K562 (cell line): ENCODE measurements at regions not wholly inside any gene's neighbourhood (a gene's known extent, or its start where the extent isn't known, plus 50 kb on each side); places are given as distances from the start of the nearest gene placed in this dataset.

Experiments
- CREM ChIP-seq: IDR thresholded peaks from 2 replicates; pipeline ENCODE4 v1.6.1; 2014; ENCODE audit warnings: antibody characterized with exemption, low read depth
- CSDE1 ChIP-seq, 2 experiments: fragments of 450-650 bp; IDR thresholded peaks; 2 replicates each; pipeline ENCODE4 v1.6.1; 2016; ENCODE audit warnings: mild to moderate bottlenecking in 1 of 2
- EP300 ChIP-seq: IDR thresholded peaks from 2 replicates; pipeline ENCODE4 v1.6.1; 2012; ENCODE audit warnings: low read length, improper control_type of control experiment
- GATA2 ChIP-seq: sonication (generic); formaldehyde crosslinking; IDR thresholded peaks from 2 replicates; pipeline ENCODE4 v1.4.0; 2020; ENCODE audit warnings: mild to moderate bottlenecking, missing genetic modification reagents
- POLR2H ChIP-seq: IDR thresholded peaks from 2 replicates; pipeline ENCODE4 v1.6.1; 2016; ENCODE audit warnings: missing genetic modification characterization, low read depth, mild to moderate bottlenecking, control low read depth, missing compliant biosample characterization, moderate library complexity
- TFAM ChIP-seq: fragments of 250-450 bp; sonication (Bioruptor Pico); conservative IDR thresholded peaks from 2 replicates; pipeline ENCODE4 v1.5.0; 2021; ENCODE audit warnings: mild to moderate bottlenecking, moderate library complexity
- ZNF140 ChIP-seq: fragments of 250-450 bp; sonication (Bioruptor Pico); IDR thresholded peaks from 2 replicates; pipeline ENCODE4 v1.8.0; 2021; ENCODE audit warnings: moderate library complexity, mild to moderate bottlenecking, inconsistent platforms
- TF ChIP-seq, protein P1 (sequence below), 2 experiments: fragments of 450-650 bp; IDR thresholded peaks; 2 replicates each; pipeline ENCODE4 v1.6.1; 2016; ENCODE audit warnings: mild to moderate bottlenecking in 2 of 2, borderline replicate concordance in 1 of 2, low read depth in 1 of 2, moderate library complexity in 1 of 2
- TF ChIP-seq, protein P2 (sequence below): fragments of 450-650 bp; IDR thresholded peaks from 2 replicates; pipeline ENCODE4 v1.6.1; 2016
- TF ChIP-seq, protein P3 (sequence below): fragments of 250-450 bp; sonication (Bioruptor Pico); IDR thresholded peaks from 2 replicates; pipeline ENCODE4 v1.4.0; 2020; ENCODE audit warnings: mild to moderate bottlenecking
- TF ChIP-seq, protein P4 (sequence below): IDR thresholded peaks from 2 replicates; pipeline ENCODE4 v1.6.1; 2016; ENCODE audit warnings: missing genetic modification characterization, missing compliant biosample characterization
- TF ChIP-seq, protein P5 (sequence below): fragments of 250-450 bp; sonication (Bioruptor Pico); IDR thresholded peaks from 2 replicates; pipeline ENCODE4 v1.8.0; 2021; ENCODE audit warnings: mild to moderate bottlenecking, moderate library complexity

DNA sequence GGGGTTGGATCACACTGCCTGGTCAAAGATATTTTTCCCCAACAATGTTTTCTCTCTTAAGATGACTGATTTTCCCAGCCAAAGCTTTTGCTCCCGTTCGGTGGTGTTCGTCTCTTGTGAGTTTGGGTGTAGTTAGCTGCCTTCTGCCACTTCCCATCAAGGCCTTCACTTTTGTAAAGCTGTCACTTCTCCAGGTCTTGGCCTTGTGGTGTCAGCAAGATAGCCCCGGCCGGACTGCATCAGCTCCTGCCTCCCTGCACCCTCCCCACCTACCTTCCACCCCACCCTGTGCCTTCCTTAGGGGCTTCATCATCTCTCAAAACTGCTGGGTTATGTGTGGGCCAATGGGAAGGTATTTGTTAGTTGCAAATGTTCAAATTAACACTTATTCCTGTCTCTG is 228.9 kb downstream of the BCL11A start (continued):
- TF ChIP-seq, protein P1, sequence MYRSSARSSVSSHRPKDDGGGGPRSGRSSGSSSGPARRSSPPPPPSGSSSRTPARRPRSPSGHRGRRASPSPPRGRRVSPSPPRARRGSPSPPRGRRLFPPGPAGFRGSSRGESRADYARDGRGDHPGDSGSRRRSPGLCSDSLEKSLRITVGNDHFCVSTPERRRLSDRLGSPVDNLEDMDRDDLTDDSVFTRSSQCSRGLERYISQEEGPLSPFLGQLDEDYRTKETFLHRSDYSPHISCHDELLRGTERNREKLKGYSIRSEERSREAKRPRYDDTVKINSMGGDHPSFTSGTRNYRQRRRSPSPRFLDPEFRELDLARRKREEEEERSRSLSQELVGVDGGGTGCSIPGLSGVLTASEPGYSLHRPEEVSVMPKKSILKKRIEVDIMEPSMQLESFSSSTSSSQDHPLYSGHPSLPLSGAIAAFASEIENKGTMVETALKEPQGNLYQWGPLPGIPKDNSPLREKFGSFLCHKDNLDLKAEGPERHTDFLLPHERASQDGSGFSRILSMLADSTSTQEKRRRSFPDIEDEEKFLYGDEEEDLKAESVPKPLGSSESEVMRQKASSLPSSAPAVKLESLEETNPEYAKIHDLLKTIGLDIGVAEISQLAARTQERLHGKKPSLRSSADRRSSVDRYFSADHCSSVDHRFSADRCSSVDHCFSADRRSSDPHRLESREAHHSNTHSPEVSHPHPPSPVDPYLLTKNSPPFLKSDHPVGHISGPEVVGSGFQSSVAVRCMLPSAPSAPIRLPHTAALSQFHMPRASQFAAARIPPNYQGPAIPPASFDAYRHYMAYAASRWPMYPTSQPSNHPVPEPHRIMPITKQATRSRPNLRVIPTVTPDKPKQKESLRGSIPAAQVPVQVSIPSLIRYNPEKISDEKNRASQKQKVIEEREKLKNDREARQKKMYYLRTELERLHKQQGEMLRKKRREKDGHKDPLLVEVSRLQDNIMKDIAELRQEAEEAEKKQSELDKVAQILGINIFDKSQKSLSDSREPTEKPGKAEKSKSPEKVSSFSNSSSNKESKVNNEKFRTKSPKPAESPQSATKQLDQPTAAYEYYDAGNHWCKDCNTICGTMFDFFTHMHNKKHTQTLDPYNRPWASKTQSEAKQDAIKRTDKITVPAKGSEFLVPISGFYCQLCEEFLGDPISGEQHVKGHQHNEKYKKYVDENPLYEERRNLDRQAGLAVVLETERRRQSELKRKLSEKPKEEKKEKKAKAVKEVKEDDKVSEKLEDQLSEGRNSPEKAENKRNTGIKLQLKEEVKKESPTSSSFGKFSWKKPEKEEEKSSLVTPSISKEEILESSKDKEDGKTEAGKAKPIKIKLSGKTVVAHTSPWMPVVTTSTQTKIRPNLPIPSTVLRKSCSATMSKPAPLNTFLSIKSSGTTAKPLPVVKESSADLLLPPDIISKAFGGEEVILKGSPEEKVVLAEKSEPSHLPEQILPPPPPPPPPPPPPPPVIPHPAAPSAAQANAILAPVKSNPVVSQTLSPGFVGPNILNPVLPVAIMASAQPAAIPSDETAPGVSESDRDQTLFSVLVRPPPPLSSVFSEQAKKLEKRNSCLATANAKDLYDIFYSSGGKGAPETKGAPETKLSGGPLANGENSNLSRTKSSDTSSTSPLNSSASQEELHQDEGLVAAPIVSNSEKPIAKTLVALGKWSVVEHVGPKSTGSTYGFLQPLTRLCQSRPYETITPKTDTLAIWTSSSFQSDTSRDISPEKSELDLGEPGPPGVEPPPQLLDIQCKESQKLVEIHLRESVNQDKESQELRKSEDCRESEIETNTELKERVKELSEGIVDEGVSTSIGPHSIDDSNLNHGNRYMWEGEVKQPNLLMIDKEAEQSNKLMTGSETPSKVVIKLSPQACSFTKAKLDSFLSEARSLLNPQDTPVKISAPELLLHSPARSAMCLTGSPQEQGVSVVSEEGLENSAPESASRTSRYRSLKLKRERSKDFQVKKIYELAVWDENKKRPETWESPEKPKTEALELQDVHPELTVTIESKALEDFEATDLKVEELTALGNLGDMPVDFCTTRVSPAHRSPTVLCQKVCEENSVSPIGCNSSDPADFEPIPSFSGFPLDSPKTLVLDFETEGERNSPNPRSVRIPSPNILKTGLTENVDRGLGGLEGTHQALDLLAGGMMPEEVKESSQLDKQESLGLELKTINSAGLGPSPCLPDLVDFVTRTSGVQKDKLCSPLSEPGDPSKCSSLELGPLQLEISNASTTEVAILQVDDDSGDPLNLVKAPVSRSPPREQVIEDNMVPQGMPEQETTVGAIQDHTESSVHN (IDR thresholded peaks at IDR 0.05; ENCODE audit: borderline replicate concordance in 1 of 2, low read depth in 1 of 2) = no peak
- TF ChIP-seq ZNF140 (no peak), CREM (no peak), GATA2 (CRISPR knock-in tag) (no peak), CSDE1 (IDR thresholded peaks at IDR 0.05) (no peak), EP300 (no peak), TFAM (no peak), POLR2H (tag) (no peak)
- TF ChIP-seq, protein P2, sequence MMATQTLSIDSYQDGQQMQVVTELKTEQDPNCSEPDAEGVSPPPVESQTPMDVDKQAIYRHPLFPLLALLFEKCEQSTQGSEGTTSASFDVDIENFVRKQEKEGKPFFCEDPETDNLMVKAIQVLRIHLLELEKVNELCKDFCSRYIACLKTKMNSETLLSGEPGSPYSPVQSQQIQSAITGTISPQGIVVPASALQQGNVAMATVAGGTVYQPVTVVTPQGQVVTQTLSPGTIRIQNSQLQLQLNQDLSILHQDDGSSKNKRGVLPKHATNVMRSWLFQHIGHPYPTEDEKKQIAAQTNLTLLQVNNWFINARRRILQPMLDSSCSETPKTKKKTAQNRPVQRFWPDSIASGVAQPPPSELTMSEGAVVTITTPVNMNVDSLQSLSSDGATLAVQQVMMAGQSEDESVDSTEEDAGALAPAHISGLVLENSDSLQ = no peak
- TF ChIP-seq, protein P3, sequence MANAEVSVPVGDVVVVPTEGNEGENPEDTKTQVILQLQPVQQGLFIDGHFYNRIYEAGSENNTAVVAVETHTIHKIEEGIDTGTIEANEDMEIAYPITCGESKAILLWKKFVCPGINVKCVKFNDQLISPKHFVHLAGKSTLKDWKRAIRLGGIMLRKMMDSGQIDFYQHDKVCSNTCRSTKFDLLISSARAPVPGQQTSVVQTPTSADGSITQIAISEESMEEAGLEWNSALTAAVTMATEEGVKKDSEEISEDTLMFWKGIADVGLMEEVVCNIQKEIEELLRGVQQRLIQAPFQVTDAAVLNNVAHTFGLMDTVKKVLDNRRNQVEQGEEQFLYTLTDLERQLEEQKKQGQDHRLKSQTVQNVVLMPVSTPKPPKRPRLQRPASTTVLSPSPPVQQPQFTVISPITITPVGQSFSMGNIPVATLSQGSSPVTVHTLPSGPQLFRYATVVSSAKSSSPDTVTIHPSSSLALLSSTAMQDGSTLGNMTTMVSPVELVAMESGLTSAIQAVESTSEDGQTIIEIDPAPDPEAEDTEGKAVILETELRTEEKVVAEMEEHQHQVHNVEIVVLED (CRISPR knock-in tag) = no peak
- TF ChIP-seq, protein P4, sequence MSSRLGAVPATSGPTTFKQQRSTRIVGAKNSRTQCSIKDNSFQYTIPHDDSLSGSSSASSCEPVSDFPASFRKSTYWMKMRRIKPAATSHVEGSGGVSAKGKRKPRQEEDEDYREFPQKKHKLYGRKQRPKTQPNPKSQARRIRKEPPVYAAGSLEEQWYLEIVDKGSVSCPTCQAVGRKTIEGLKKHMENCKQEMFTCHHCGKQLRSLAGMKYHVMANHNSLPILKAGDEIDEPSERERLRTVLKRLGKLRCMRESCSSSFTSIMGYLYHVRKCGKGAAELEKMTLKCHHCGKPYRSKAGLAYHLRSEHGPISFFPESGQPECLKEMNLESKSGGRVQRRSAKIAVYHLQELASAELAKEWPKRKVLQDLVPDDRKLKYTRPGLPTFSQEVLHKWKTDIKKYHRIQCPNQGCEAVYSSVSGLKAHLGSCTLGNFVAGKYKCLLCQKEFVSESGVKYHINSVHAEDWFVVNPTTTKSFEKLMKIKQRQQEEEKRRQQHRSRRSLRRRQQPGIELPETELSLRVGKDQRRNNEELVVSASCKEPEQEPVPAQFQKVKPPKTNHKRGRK (tag) = no peak
- TF ChIP-seq, protein P5, sequence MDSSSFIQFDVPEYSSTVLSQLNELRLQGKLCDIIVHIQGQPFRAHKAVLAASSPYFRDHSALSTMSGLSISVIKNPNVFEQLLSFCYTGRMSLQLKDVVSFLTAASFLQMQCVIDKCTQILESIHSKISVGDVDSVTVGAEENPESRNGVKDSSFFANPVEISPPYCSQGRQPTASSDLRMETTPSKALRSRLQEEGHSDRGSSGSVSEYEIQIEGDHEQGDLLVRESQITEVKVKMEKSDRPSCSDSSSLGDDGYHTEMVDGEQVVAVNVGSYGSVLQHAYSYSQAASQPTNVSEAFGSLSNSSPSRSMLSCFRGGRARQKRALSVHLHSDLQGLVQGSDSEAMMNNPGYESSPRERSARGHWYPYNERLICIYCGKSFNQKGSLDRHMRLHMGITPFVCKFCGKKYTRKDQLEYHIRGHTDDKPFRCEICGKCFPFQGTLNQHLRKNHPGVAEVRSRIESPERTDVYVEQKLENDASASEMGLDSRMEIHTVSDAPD = no peak
